ENCODE measurements at regions not wholly inside any gene's neighbourhood (a gene's known extent, or its start where the extent isn't known, plus 50 kb on each side); places are given as distances from the start of the nearest gene placed in this dataset.
A peak's percentile ranks its signal among the peaks of the same experiment; 100 is the strongest.

DNA sequence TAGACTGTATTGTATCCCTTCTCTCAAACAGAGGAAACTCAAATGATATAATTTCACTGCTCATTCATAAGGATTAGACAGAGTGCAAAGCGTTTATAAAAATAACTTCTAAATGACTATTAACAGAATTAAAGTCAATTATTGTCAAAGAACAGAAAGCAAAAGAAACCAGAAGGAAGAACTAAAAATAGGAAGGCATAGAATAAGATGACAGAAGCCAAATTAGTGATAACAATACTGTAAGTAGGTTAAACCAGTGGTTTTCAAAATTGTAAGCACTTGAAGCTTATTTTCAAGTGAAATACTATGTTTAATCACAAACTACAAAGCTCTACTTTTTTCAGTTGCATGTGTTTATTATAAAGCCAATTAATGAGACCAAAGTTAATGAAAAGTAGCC is 305.2 kb downstream of the PPP1R2C start:
- H3K79me2 ChIP-seq (ENCODE audit: insufficient read depth, low read length), result no peaks in the 10 kb centered on the region
- H2AFZ ChIP-seq (ENCODE audit: low read depth, low read length), result no peak overlapping the region
- Mint-ChIP-seq H3K36me3 (ENCODE audit: low read depth, unreplicated experiment) (no peaks in the 10 kb centered on the region), H3K4me1 (ENCODE audit: low read depth, unreplicated experiment) (no peaks in the 10 kb centered on the region), H3K27me3 (ENCODE audit: low read depth, unreplicated experiment) (no peaks in the 10 kb centered on the region), H3K9me3 (ENCODE audit: unreplicated experiment) (peaks cover 2% of the 10 kb centered on the region), H3K4me3 (ENCODE audit: unreplicated experiment) (no peak overlapping the region), H3K27ac (ENCODE audit: unreplicated experiment) (no peak overlapping the region)
- no peaks in the 10 kb centered on the region for H4K20me1 ChIP-seq (ENCODE audit: insufficient read depth, low read length)
- no peaks in the 10 kb centered on the region for H3K27me3 ChIP-seq (ENCODE audit: insufficient read depth, low read length)
- TF ChIP-seq, protein P1, sequence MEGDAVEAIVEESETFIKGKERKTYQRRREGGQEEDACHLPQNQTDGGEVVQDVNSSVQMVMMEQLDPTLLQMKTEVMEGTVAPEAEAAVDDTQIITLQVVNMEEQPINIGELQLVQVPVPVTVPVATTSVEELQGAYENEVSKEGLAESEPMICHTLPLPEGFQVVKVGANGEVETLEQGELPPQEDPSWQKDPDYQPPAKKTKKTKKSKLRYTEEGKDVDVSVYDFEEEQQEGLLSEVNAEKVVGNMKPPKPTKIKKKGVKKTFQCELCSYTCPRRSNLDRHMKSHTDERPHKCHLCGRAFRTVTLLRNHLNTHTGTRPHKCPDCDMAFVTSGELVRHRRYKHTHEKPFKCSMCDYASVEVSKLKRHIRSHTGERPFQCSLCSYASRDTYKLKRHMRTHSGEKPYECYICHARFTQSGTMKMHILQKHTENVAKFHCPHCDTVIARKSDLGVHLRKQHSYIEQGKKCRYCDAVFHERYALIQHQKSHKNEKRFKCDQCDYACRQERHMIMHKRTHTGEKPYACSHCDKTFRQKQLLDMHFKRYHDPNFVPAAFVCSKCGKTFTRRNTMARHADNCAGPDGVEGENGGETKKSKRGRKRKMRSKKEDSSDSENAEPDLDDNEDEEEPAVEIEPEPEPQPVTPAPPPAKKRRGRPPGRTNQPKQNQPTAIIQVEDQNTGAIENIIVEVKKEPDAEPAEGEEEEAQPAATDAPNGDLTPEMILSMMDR (IDR thresholded peaks at IDR 0.05; ENCODE audit: insufficient read depth, low read depth, low read length), result no peak
- no peak for TF ChIP-seq EZH2 (IDR thresholded peaks at IDR 0.05; ENCODE audit: insufficient read depth, low read length)
- FAIRE-seq (peak; percentile 13), DNase-seq (ENCODE audit: low read depth) (no peak)
- H3K9ac ChIP-seq (ENCODE audit: low read length), result no peak overlapping the region
- no peaks in the 10 kb centered on the region for H3K4me1 ChIP-seq (ENCODE audit: insufficient read depth, low read length)
- H3K27ac ChIP-seq (ENCODE audit: low read depth, low read length), result no peak overlapping the region
- no peak overlapping the region for H3K4me2 ChIP-seq (ENCODE audit: low read length)
- H3K36me3 ChIP-seq (ENCODE audit: insufficient read depth, low read length), result no peaks in the 10 kb centered on the region
- no peak overlapping the region for H3K4me3 ChIP-seq (ENCODE audit: insufficient read depth, low read depth, low read length)
- H3K9me3 ChIP-seq (ENCODE audit: insufficient read depth, low read depth, low read length), result no peaks in the 10 kb centered on the region

DNA sequence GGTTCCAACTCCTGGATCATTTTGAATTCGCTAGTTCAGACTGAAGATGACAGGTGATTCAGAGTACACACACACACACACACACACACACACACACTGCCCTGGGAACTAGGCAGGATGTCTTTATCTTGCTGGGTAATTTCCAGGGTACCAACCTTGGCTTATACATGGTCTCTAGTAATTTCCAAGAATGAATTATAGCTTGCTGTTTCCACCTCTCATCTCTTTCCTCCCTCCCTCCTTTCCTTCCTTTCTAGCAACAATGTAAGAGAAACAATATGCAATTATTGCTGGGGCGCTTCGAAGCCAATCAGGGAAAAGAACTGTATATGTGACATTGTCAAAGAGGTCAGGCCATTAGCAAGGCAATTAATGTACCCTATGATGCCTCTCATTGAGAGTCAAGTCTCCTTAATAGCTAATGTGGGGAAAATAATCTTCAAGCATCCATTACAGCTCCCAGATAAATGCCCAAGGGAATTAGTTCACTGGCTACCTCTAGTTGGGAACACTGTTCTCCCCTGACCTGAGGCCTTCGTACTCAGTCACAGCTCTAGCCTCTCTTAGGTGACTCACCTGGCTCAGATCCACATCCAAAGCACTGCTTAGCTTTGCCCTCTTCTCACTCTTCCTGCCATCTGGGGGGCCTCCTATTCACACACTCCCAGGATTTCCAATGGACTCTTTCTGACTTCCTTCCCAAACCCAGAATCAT is 311.5 kb downstream of the PPP1R2C start:
- TF ChIP-seq, protein P1 (IDR thresholded peaks at IDR 0.05; ENCODE audit: insufficient read depth, low read depth, low read length), result no peak
- no peak for TF ChIP-seq EZH2 (IDR thresholded peaks at IDR 0.05; ENCODE audit: insufficient read depth, low read length)
- no peak for DNase-seq (ENCODE audit: low read depth)
- no peak overlapping the region for H3K4me2 ChIP-seq (ENCODE audit: low read length)
- H3K4me3 ChIP-seq (ENCODE audit: insufficient read depth, low read depth, low read length), result no peak overlapping the region
- no peaks in the 10 kb centered on the region for H3K9me3 ChIP-seq (ENCODE audit: insufficient read depth, low read depth, low read length)
- no peaks in the 10 kb centered on the region for H3K36me3 Mint-ChIP-seq (ENCODE audit: low read depth, unreplicated experiment)
- no peaks in the 10 kb centered on the region for H3K27me3 ChIP-seq (ENCODE audit: insufficient read depth, low read length)
- no peaks in the 10 kb centered on the region for H3K9me3 Mint-ChIP-seq (ENCODE audit: unreplicated experiment)
- no peaks in the 10 kb centered on the region for H3K79me2 ChIP-seq (ENCODE audit: insufficient read depth, low read length)
- H3K27me3 Mint-ChIP-seq (ENCODE audit: low read depth, unreplicated experiment), result no peaks in the 10 kb centered on the region
- no peak overlapping the region for H3K27ac ChIP-seq (ENCODE audit: low read depth, low read length)
- H3K4me1 ChIP-seq (ENCODE audit: insufficient read depth, low read length), result no peaks in the 10 kb centered on the region
- H4K20me1 ChIP-seq (ENCODE audit: insufficient read depth, low read length), result no peaks in the 10 kb centered on the region
- H3K36me3 ChIP-seq (ENCODE audit: insufficient read depth, low read length), result no peaks in the 10 kb centered on the region
- no peak overlapping the region for H3K27ac Mint-ChIP-seq (ENCODE audit: unreplicated experiment)
- no peak for FAIRE-seq
- no peak overlapping the region for H3K4me3 Mint-ChIP-seq (ENCODE audit: unreplicated experiment)
- H3K9ac ChIP-seq (ENCODE audit: low read length), result no peak overlapping the region
- H2AFZ ChIP-seq (ENCODE audit: low read depth, low read length), result no peak overlapping the region
- H3K4me1 Mint-ChIP-seq (ENCODE audit: low read depth, unreplicated experiment), result no peaks in the 10 kb centered on the region

DNA sequence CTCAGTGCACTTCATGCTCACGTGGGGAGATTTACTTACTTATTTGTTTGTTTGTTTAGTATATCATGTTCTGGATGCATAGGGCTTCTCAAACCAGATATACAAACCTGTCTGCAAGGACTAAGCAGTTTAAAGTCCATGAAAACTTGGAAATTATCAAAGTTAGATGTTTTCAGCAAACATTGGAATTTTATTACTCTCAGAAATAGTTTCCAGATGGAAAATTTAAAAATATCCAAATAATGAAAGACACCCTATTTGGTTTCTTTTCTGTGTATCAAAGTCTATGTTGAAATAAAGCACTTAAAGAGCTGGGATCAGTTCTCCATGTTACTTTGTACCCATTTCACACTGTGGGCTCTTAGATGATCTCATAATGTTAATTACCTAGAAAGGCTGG is 312.1 kb downstream of the PPP1R2C start:
- Mint-ChIP-seq H3K27me3 (ENCODE audit: low read depth, unreplicated experiment) (no peaks in the 10 kb centered on the region), H3K4me3 (ENCODE audit: unreplicated experiment) (no peak overlapping the region), H3K27ac (ENCODE audit: unreplicated experiment) (no peak overlapping the region), H3K9me3 (ENCODE audit: unreplicated experiment) (no peaks in the 10 kb centered on the region), H3K36me3 (ENCODE audit: low read depth, unreplicated experiment) (no peaks in the 10 kb centered on the region), H3K4me1 (ENCODE audit: low read depth, unreplicated experiment) (no peaks in the 10 kb centered on the region)
- Histone ChIP-seq H3K4me3 (ENCODE audit: insufficient read depth, low read depth, low read length) (no peak overlapping the region), H3K4me2 (ENCODE audit: low read length) (no peak overlapping the region), H3K9me3 (ENCODE audit: insufficient read depth, low read depth, low read length) (no peaks in the 10 kb centered on the region), H3K9ac (ENCODE audit: low read length) (no peak overlapping the region), H3K36me3 (ENCODE audit: insufficient read depth, low read length) (no peaks in the 10 kb centered on the region), H2AFZ (ENCODE audit: low read depth, low read length) (no peak overlapping the region), H3K4me1 (ENCODE audit: insufficient read depth, low read length) (no peaks in the 10 kb centered on the region), H3K27me3 (ENCODE audit: insufficient read depth, low read length) (no peaks in the 10 kb centered on the region), H3K79me2 (ENCODE audit: insufficient read depth, low read length) (no peaks in the 10 kb centered on the region), H4K20me1 (ENCODE audit: insufficient read depth, low read length) (no peaks in the 10 kb centered on the region), H3K27ac (ENCODE audit: low read depth, low read length) (no peak overlapping the region)
- DNase-seq (ENCODE audit: low read depth), result no peak
- FAIRE-seq, result peak; percentile 91
- TF ChIP-seq, protein P1 (IDR thresholded peaks at IDR 0.05; ENCODE audit: insufficient read depth, low read depth, low read length), result no peak
- no peak for TF ChIP-seq EZH2 (IDR thresholded peaks at IDR 0.05; ENCODE audit: insufficient read depth, low read length)
